GM21528 (cell line): ENCODE measurements at regions not wholly inside any gene's neighbourhood (a gene's known extent, or its start where the extent isn't known, plus 50 kb on each side); places are given as distances from the start of the nearest gene placed in this dataset.
"Not testable (repeated sequence)": the region's sequence is repeated elsewhere in the genome, so short reads cannot be mapped to it uniquely, and the experiment has no call there.

Experiments
- ATAC-seq: cut with Tn5 transposase; IDR thresholded peaks from one replicate; pipeline ENCODE4 v1.9.1; 2021; ENCODE audit warnings: mild to moderate bottlenecking, moderate library complexity; ENCODE audit not compliant: unreplicated experiment, low FRiP score

- no peak for ATAC-seq
Observed at GRCh38 chr1:96096613-96097321, 624.8 kb upstream of the PTBP2 start.

GRCh38 chr1:96104506-96104905 is 617.1 kb upstream of the PTBP2 start:
- ATAC-seq: no peak

GRCh38 chr1:96104906-96105305 is 616.7 kb upstream of the PTBP2 start:
- ATAC-seq: no peak

GRCh38 chr1:96116731-96117130 is 604.9 kb upstream of the PTBP2 start:
- no peak for ATAC-seq

GRCh38 chr1:96130432-96130831 is 591.2 kb upstream of the PTBP2 start:
- no peak for ATAC-seq

- no peak for ATAC-seq
Observed at GRCh38 chr1:96144636-96145035, 576.9 kb upstream of the PTBP2 start.

- no peak for ATAC-seq
Observed at GRCh38 chr1:96145492-96145891, 576.1 kb upstream of the PTBP2 start.

GRCh38 chr1:96152957-96153356 is 568.6 kb upstream of the PTBP2 start:
- not testable (repeated sequence) for ATAC-seq

GRCh38 chr1:96157101-96157500 is 564.5 kb upstream of the PTBP2 start:
- no peak for ATAC-seq

GRCh38 chr1:96159379-96159778 is 562.2 kb upstream of the PTBP2 start:
- no peak for ATAC-seq

- no peak for ATAC-seq
Observed at GRCh38 chr1:96164053-96164452, 557.5 kb upstream of the PTBP2 start.

- no peak for ATAC-seq
Observed at GRCh38 chr1:96178053-96178452, 543.5 kb upstream of the PTBP2 start.

GRCh38 chr1:96183485-96183884 is 538.1 kb upstream of the PTBP2 start:
- ATAC-seq: no peak

GRCh38 chr1:96183928-96184327 is 537.7 kb upstream of the PTBP2 start:
- ATAC-seq: no peak

- ATAC-seq: no peak
Observed at GRCh38 chr1:96185181-96185580, 536.4 kb upstream of the PTBP2 start.

GRCh38 chr1:96187020-96187419 is 534.6 kb upstream of the PTBP2 start:
- ATAC-seq: no peak

- no peak for ATAC-seq
Observed at GRCh38 chr1:96191165-96191564, 530.4 kb upstream of the PTBP2 start.

- no peak for ATAC-seq
Observed at GRCh38 chr1:96206451-96206850, 515.1 kb upstream of the PTBP2 start.

GRCh38 chr1:96207936-96208335 is 513.6 kb upstream of the PTBP2 start:
- ATAC-seq: no peak

- ATAC-seq: no peak
Observed at GRCh38 chr1:96208428-96208827, 513.2 kb upstream of the PTBP2 start.

GRCh38 chr1:96210054-96210453 is 511.5 kb upstream of the PTBP2 start:
- ATAC-seq: no peak

GRCh38 chr1:96211202-96211601 is 510.4 kb upstream of the PTBP2 start:
- no peak for ATAC-seq

GRCh38 chr1:96214982-96215381 is 506.6 kb upstream of the PTBP2 start:
- ATAC-seq: no peak
